Upper lobe of right lung (tissue), 1 donor: ENCODE measurements at regions not wholly inside any gene's neighbourhood (a gene's known extent, or its start where the extent isn't known, plus 50 kb on each side); places are given as distances from the start of the nearest gene placed in this dataset.

Source experiments
- ATAC-seq: fragments of 200-7000 bp; cut with Tn5 transposase; one replicate; pipeline ENCODE4 v1.9.1; 2020; ENCODE audit warnings: mild to moderate bottlenecking, moderate library complexity
- DNase-seq: peaks from one replicate; pipeline ENCODE4 v3.0.0-alpha.2; 2020
- H3K27ac ChIP-seq: fragments of 200-600 bp; one replicate; pipeline ENCODE4 v1.8.0; 2022
- H3K27me3 ChIP-seq: fragments of 200-600 bp; one replicate; pipeline ENCODE4 v1.8.0; 2022; ENCODE audit warnings: mild to moderate bottlenecking
- H3K36me3 ChIP-seq: fragments of 200-600 bp; one replicate; pipeline ENCODE4 v1.8.0; 2022
- H3K4me1 ChIP-seq: fragments of 200-600 bp; one replicate; pipeline ENCODE4 v1.8.0; 2022
- H3K4me3 ChIP-seq: fragments of 200-600 bp; one replicate; pipeline ENCODE4 v1.8.0; 2022; ENCODE audit warnings: mild to moderate bottlenecking
- H3K9me3 ChIP-seq: fragments of 200-600 bp; one replicate; pipeline ENCODE4 v1.8.0; 2022
- CTCF ChIP-seq: fragments of 200-600 bp; IDR thresholded peaks from one replicate; pipeline ENCODE4 v1.8.0; 2022; ENCODE audit warnings: antibody characterized with exemption
- intact Hi-C: fragments of 100-400 bp; cut with DNase I; formaldehyde crosslinking; loops from one replicate; pipeline ENCODE4 v1.11.0; 2022
- donor health status: DM: no; HTN: yes; CAD: no; lungs with severe emphysema.

GRCh38 chr17:71084219-71084618 is 914.9 kb downstream of the KCNJ2 start:
- intact Hi-C loops: no loop called here
- H3K36me3 ChIP-seq: no peaks in the 10 kb centered on the region
- TF ChIP-seq CTCF: peak; percentile 51
- no peaks in the 10 kb centered on the region for H3K27me3 ChIP-seq
- DNase-seq (no peak), ATAC-seq (peak; percentile 72)
- no peaks in the 10 kb centered on the region for H3K9me3 ChIP-seq
- H3K4me3 ChIP-seq: no peak overlapping the region
- H3K4me1 ChIP-seq: no peaks in the 10 kb centered on the region
- no peak overlapping the region for H3K27ac ChIP-seq

- Histone ChIP-seq H3K27me3 (no peaks in the 10 kb centered on the region), H3K36me3 (no peaks in the 10 kb centered on the region), H3K4me3 (no peak overlapping the region), H3K9me3 (no peaks in the 10 kb centered on the region), H3K27ac (no peak overlapping the region), H3K4me1 (no peaks in the 10 kb centered on the region)
- intact Hi-C loops: no loop called here
- DNase-seq: no peak
- no peak for ATAC-seq
- TF ChIP-seq CTCF: no peak
Measured at GRCh38 chr17:71084838-71085237, 915.5 kb downstream of the KCNJ2 start.

DNA sequence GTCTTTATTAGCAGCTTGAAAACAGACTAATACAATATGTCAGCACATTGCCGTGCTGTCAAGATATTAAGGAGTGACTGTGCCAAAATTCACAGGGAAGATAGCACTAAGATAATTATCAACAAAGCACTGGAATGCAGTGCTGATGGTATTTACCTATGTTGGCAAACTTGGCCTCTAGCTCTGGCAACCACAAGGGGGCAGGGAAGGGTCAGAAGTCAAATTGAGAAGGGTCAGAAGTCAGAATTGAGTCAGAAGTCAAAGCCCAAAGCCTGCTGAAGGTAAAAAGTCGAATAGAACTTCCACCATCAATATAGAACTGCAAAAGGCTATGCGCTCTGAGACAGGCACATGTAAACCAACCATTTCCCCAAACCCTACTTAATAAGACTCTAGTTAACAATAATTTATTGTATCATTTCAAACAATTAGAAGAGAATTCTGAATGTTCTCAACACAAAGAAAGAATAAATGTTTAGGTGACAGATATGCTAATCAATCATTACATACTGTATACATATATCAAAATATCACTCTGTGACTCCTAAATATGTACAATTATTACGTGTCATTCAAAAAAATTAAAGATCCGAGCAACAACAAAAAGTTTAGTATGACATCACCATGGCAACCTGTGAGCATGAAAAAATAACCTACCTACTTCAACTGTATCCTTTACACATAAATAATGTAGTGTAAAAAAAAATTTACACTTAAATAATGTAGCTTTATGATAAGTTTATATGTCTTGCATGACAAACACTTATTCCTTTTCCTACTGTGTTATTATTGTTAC is 916.1 kb downstream of the KCNJ2 start:
- Histone ChIP-seq H3K4me3 (no peak overlapping the region), H3K4me1 (no peaks in the 10 kb centered on the region), H3K27ac (no peak overlapping the region), H3K36me3 (no peaks in the 10 kb centered on the region), H3K9me3 (no peaks in the 10 kb centered on the region), H3K27me3 (no peaks in the 10 kb centered on the region)
- TF ChIP-seq CTCF: peak; percentile 25
- DNase-seq: no peak
- no peak for ATAC-seq
- intact Hi-C loops: no loop called here

- DNase-seq: no peak
Measured at GRCh38 chr17:71089431-71089830, 920.1 kb downstream of the KCNJ2 start.

DNA sequence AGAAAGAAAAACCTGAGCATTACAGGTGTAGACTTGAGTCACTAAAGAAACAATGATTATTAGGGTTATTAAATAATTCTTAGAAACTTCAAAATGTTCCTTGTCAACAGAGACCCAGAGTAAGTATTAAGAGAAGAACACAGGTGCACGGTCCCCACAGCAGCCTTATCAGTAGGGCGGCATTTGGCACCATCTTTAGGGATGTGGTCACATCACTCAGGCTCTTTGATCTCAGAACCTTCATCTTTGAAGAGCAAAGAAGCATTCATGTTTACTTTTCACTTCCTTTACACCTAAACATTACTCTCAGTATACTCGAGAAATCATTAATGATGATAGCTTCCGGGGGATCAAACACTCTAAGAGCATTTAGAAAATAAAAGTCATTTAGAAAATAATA is 928.7 kb downstream of the KCNJ2 start:
- Histone ChIP-seq H3K36me3 (no peaks in the 10 kb centered on the region), H3K27ac (no peak overlapping the region), H3K4me3 (no peak overlapping the region), H3K4me1 (no peaks in the 10 kb centered on the region), H3K9me3 (no peaks in the 10 kb centered on the region), H3K27me3 (no peaks in the 10 kb centered on the region)
- DNase-seq (no peak), ATAC-seq (no peak)
- no peak for TF ChIP-seq CTCF
- intact Hi-C loops: no loop called here

More at GRCh38 chr17:71089431-71089830, 920.1 kb downstream of the KCNJ2 start:
- TF ChIP-seq CTCF: no peak
- intact Hi-C loops: no loop called here
- ATAC-seq: no peak
- Histone ChIP-seq H3K4me1 (no peaks in the 10 kb centered on the region), H3K9me3 (no peaks in the 10 kb centered on the region), H3K27ac (no peak overlapping the region), H3K4me3 (no peak overlapping the region), H3K27me3 (no peaks in the 10 kb centered on the region), H3K36me3 (no peaks in the 10 kb centered on the region)
